H7 (cell line): ENCODE measurements at regions not wholly inside any gene's neighbourhood (a gene's known extent, or its start where the extent isn't known, plus 50 kb on each side); places are given as distances from the start of the nearest gene placed in this dataset.

Experiments
- DNase-seq: peaks from one replicate; pipeline ENCODE4 v3.0.0; 2012
- H3K27me3 ChIP-seq: 2 replicates; pipeline ENCODE4 v1.6.0; 2011; ENCODE audit warnings: mild to moderate bottlenecking, low read length; ENCODE audit not compliant: control insufficient read depth, insufficient read depth
- H3K36me3 ChIP-seq: replicated peaks from 2 replicates; pipeline ENCODE4 v1.5.1; 2011; ENCODE audit warnings: low read length; ENCODE audit not compliant: control insufficient read depth, insufficient read depth
- H3K4me3 ChIP-seq: 2 replicates; pipeline ENCODE4 v1.5.1; 2011; ENCODE audit warnings: low read depth, mild to moderate bottlenecking, control low read depth, low read length, moderate library complexity; ENCODE audit not compliant: insufficient read depth

DNA sequence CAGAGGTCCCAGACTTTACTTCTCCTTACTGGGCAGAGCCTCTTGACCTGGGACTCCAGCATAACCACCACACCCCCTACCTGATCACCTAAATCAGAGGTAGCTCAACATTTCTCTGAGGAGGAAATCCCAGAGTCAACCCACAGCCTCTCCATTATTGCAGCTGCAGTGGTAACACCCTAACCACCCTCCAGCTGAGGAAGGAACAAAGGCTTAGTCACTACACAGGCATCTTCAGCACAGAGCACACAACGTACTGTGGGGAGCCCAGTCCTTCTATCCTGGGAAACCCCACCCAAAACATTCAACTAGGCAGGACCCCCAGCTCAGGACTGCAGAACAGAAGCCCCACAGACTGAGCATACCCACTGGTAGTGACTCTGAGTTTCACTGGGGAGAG lies 824.7 kb upstream of the SLITRK5 start:
- H3K36me3 ChIP-seq, result no peaks in the 10 kb centered on the region
- no peak for DNase-seq
- no peak overlapping the region for H3K4me3 ChIP-seq
- H3K27me3 ChIP-seq, result no peaks in the 10 kb centered on the region

DNA sequence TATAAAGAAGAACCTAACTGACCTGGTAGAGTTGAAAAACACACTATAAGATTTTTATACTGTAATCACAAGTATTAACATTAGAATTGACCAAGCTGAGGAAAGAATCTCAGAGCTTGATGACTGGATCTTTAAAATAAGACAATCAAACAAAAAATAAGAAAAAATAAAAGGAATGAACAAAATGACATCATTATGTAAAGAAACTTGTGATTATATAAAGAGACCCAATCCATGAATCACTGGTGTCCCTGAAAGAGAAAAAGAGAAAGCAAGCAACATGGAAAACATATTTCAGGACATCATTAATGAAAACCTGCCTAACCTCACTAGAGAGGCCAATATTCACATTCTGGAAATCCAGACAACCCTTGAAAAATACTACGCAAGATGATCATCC lies 822.5 kb upstream of the SLITRK5 start:
- Histone ChIP-seq H3K27me3 (no peaks in the 10 kb centered on the region), H3K4me3 (no peak overlapping the region), H3K36me3 (no peaks in the 10 kb centered on the region)
- no peak for DNase-seq

DNA sequence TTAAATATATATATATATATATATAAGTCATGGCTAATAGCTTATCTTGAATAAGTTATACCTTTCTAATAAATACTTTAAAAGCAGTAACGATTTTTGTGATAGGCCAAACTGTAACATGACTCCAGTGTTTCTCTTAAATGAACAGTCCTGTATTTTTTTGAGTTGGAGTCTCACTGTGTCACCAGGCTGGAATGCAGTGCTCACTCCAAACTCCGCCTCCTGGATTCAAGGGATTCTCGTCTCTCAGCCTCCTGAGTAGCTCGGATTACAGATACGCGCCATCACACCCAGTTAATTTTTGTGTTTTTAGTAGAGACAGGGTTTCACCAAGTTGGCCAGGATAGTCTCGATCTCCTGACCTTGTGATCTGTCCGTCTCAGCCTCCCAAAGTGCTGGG lies 814.2 kb upstream of the SLITRK5 start:
- Histone ChIP-seq H3K36me3 (no peaks in the 10 kb centered on the region), H3K4me3 (no peak overlapping the region), H3K27me3 (no peaks in the 10 kb centered on the region)
- DNase-seq, result no peak

DNA sequence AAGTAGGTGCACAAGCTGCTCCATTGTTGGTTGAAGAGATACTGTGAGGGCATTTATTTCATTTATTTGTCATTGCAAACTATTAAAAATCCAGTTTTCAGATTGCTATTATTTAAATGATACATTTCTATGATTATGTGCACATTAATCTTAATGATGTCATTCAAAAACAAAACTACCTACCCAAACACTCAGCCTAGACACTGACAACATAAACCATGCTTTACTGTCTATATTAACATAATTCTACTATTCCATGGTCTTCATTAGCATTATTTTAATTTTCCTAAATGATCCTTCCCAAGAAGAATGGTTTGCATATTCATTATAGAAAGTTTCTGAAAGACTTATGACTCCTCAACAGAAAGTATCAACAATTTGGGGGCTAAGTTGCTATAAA lies 813.0 kb upstream of the SLITRK5 start:
- no peak for DNase-seq
- Histone ChIP-seq H3K36me3 (no peaks in the 10 kb centered on the region), H3K4me3 (no peak overlapping the region), H3K27me3 (no peaks in the 10 kb centered on the region)

DNA sequence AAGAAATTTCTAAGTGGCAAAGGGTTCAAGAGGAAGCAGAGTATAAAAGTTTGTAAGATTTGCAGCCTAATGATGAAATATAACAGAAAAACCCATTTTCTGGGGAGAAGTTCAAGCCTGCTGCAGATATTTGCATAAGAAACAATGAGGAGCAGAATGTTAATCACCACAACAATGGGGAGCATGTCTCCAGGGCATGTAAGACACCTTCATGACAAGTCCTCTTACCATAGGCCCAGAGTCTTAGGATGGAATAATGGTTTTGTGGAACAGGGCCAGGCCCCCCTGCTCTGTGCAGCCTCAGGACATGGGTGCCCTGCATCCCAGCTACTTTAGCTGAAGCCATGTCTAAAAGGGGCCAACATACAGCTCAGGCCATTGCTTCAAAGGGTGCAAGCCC lies 809.0 kb upstream of the SLITRK5 start:
- no peaks in the 10 kb centered on the region for H3K27me3 ChIP-seq
- DNase-seq, result no peak
- H3K36me3 ChIP-seq, result no peaks in the 10 kb centered on the region
- no peak overlapping the region for H3K4me3 ChIP-seq

DNA sequence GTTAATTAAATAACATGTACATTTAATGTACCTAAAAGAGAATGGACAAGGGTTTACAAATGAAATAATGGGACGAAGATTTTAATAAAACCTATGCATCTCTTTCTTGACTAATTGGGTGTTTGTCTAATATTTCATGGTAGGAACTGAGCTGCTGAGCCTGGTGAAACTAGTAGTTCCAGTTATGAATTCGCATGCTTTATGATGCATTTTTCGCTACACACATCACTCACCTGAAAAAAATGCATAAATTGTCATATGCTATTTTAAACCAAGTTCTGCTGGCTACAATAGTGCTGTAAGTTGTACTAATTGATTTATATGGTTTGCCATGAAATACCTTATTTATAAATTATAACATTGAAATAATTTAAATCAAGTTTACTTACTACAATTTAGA lies 806.8 kb upstream of the SLITRK5 start:
- Histone ChIP-seq H3K4me3 (no peak overlapping the region), H3K36me3 (no peaks in the 10 kb centered on the region), H3K27me3 (no peaks in the 10 kb centered on the region)
- no peak for DNase-seq

DNA sequence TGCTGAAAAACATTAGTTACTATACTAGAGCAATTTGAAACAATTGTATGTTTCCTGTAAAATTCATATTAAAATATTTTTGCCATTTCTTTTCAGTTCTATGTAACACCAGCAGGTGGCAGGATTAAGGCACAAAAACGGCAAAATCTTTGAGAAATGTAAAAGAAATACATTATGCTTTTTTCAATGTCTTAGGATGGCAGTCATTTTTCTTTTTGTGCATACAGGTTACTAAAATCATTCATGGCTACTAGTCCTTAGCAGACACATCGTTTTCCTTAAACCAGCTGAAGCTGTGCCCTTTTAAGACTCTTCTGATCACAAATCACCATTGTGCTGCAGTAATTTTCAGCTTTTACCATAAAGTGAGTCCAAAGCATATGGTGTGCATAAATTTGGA lies 800.7 kb upstream of the SLITRK5 start:
- H3K4me3 ChIP-seq, result no peak overlapping the region
- H3K27me3 ChIP-seq, result no peaks in the 10 kb centered on the region
- no peaks in the 10 kb centered on the region for H3K36me3 ChIP-seq
- DNase-seq, result no peak

DNA sequence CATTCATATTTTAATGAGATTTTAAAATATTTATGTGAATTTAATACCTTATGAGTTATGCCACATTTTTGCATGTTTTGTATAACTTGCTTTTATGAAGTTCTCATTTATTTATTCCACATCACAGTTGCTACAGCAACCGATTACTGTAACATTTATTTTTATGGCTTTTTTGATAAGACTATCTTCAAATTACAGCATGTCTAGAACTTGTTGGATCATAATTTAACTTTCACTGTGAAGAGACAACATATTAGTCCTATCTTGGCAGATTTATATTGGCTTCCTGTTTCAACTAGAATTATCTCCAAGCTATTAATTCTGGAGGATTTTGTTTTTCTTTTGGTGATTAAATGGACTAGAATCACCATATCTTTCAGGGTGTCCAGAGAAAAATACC lies 793.7 kb upstream of the SLITRK5 start:
- H3K27me3 ChIP-seq, result peaks cover 25% of the 10 kb centered on the region
- no peaks in the 10 kb centered on the region for H3K36me3 ChIP-seq
- no peak overlapping the region for H3K4me3 ChIP-seq
- DNase-seq, result no peak

DNA sequence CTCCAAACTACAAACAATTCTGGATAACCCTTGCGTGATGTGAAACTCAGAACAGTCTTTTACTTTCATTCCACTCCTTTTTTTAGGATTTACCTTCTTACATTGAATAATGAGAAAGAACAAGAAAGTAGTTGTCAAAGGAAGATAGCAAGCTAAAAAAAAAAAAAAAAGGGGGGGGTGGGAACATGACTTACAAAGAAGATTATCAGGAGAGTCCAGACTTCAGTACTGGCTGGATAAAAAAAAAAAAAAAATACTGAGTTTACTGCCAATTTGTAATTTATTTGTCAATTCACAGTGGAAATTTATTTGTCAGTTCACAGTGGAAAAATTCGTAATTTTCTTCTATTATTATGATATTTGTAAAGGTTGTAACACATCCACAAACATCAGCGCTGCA lies 792.4 kb upstream of the SLITRK5 start:
- Histone ChIP-seq H3K36me3 (no peaks in the 10 kb centered on the region), H3K27me3 (peaks cover 29% of the 10 kb centered on the region), H3K4me3 (no peak overlapping the region)
- DNase-seq, result no peak

DNA sequence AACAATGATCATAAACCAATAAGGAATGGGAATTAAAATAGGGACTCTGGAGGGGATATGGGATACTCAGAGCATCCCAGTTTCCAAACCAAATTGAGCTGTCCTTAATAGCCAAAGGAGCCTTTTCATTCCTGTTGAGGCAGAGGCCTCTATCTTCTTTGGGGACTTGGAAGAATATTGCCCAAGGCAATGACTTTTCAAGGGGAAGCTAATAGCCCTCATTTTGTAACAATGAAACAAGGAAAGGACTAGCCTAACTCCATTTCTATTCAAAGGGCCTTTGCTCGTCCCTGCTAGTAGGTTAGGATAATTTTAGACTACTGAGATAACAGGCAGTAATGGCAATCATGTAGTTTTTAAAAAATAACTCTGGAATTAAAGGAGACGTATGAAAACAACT lies 789.8 kb upstream of the SLITRK5 start:
- H3K4me3 ChIP-seq, result no peak overlapping the region
- peaks cover 29% of the 10 kb centered on the region for H3K27me3 ChIP-seq
- H3K36me3 ChIP-seq, result no peaks in the 10 kb centered on the region
- no peak for DNase-seq

DNA sequence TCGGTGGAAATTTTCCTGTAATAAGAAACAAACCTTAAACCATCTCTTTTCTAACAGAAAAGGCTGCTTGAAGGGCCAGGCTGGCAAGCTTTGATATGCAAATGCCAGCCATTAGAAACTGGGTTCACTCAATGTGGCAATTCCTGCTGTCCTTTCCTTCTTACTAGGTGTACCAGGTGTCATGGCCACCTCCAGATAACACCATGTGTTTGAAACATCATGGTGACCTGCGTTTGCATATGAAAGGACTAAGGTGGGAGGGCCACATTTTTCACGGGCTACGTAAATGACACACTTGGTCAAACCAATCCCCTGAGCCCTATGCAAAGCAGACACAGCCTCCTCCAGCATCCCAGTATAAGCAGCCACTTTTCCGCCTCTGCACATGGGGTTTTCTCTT lies 789.1 kb upstream of the SLITRK5 start:
- Histone ChIP-seq H3K27me3 (peaks cover 29% of the 10 kb centered on the region), H3K36me3 (no peaks in the 10 kb centered on the region), H3K4me3 (no peak overlapping the region)
- DNase-seq, result no peak

DNA sequence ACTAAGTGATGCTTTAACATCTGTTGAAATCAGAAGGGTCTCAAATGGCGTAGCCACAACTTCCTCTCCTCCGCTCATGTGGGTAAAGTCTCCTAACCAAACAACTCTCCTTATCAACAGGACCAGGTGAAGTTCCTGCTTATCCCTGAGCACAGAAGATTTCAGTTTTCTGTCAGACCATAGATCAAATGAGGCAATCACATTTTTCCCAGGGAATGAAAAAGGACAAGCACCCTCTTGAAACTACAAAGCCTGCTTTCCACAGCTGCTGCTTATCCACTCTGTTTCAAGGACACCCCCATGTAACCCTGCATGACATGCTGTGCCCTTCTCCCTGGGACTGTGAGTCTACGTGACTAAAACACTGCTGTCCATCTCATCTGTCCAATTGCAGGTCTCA lies 788.3 kb upstream of the SLITRK5 start:
- Histone ChIP-seq H3K27me3 (peaks cover 27% of the 10 kb centered on the region), H3K36me3 (no peaks in the 10 kb centered on the region), H3K4me3 (no peak overlapping the region)

DNA sequence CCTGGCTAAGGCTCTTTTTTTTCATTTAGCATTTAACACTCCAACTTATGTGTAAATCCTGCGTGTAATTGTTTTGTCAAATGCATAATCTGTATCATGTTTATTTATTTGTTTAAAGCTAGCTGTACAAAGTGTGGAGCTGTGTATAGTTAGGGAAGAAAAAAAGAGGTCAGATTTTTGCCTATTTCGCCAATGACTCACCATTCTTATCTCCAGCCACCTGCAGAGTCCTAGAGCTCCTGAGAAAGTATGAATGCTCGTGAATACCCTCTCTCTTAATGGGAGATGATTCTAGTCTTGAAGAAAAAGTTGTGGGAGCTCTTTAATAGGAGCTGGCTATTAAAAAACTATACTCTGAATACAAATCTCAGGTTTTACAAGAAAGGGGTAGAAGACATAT lies 778.8 kb upstream of the SLITRK5 start:
- Histone ChIP-seq H3K27me3 (no peaks in the 10 kb centered on the region), H3K4me3 (no peak overlapping the region), H3K36me3 (no peaks in the 10 kb centered on the region)
- DNase-seq, result no peak

More for the DNA sequence above, 788.3 kb upstream of the SLITRK5 start:
- DNase-seq, result no peak

DNA sequence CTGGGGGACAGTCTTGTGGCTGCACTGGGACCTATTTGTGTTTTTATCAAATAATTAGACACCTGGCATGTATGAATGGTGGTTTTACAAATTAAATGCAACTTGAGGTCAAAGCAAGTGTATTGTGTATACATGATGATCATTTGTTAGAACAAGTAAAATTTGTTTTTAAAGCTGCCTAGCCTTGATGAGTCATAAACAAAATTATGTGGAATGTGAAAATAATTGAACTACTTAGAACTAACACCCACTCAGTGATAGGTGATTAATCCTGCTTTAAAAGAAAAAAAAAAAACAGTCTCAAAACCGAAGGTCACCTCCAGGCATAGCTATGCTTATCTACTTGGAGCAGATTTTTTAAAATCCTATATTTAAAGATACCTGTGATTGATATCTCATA lies 770.3 kb upstream of the SLITRK5 start:
- H3K27me3 ChIP-seq, result no peaks in the 10 kb centered on the region
- H3K4me3 ChIP-seq, result no peak overlapping the region
- DNase-seq, result no peak
- no peaks in the 10 kb centered on the region for H3K36me3 ChIP-seq

DNA sequence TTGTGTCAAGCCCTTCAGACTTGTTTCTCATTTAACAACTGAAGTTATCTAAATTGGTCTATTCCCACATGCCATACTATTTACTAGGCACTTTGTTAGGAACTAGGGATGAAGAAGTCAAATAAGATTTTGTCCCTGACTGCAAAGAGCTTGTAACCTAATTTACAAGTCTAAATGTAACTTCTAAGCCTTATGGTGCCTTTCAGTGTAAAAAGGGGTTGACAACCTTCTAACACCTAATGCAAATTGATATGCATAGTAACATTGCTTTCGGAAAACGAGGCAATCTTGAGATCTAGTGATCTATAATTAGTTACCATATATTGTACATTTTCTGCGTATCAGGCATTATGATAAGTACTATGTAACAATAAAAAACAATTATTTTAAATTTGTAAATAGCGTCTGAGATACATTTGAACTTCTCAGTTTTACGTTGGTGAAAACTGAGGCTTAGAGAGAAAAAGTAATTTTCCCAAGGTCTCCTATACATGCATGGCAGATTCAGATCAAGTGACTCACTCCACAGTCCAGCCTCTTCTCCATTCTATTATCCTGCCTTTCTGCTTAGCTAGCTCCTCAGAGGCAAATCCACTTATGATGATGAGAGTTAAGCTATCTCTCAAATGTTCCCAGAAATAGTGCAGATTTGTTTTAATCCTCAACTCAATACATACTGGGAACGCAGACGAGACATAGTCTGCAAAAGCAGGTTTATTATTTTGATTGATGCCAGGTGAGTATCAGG lies 764.9 kb upstream of the SLITRK5 start:
- no peak for DNase-seq

DNA sequence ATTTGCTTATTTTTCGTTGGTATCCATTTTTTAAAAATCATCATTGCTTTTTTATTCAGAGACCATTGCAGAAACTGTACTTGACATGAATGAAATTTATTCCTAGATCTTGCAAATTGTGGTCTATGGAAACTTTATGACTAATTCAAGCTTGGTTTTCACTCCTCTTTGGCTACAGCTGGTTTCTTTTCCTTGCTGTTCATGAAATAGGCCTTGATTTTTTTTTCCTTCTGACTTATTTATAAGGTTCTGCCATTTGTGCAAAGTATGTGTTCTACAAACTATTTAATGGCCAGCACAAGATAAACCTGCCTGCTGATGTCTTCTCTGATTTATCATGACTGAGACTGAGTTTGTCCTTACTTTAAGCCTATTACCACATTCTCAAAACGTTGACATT lies 764.0 kb upstream of the SLITRK5 start:
- Histone ChIP-seq H3K27me3 (no peaks in the 10 kb centered on the region), H3K36me3 (no peaks in the 10 kb centered on the region), H3K4me3 (no peak overlapping the region)
- DNase-seq, result no peak

More for the DNA sequence above, 764.9 kb upstream of the SLITRK5 start:
- no peaks in the 10 kb centered on the region for H3K36me3 ChIP-seq
- H3K4me3 ChIP-seq, result no peak overlapping the region
- H3K27me3 ChIP-seq, result no peaks in the 10 kb centered on the region
